HL-60 (cell line): ENCODE measurements at regions not wholly inside any gene's neighbourhood (a gene's known extent, or its start where the extent isn't known, plus 50 kb on each side); places are given as distances from the start of the nearest gene placed in this dataset.

Source experiments
- GABPA ChIP-seq: IDR thresholded peaks from 2 replicates; pipeline ENCODE4 v1.6.1; 2012; ENCODE audit warnings: low read depth
- POLR2AphosphoS5 ChIP-seq: IDR thresholded peaks from 2 replicates; pipeline ENCODE4 v1.6.1; 2012; ENCODE audit warnings: low read depth
- SPI1 ChIP-seq: IDR thresholded peaks from 2 replicates; pipeline ENCODE4 v1.6.1; 2012; ENCODE audit warnings: low read depth, mild to moderate bottlenecking, borderline replicate concordance
- TF ChIP-seq, protein P1 (sequence below): IDR thresholded peaks from one replicate; pipeline ENCODE4 v1.5.1; 2011; ENCODE audit warnings: low read length, control low read depth, inconsistent platforms; ENCODE audit not compliant: insufficient read depth
- TF ChIP-seq, protein P2 (sequence below): IDR thresholded peaks from 2 replicates; pipeline ENCODE4 v1.6.1; 2012; ENCODE audit warnings: low read depth; ENCODE audit not compliant: insufficient replicate concordance

DNA sequence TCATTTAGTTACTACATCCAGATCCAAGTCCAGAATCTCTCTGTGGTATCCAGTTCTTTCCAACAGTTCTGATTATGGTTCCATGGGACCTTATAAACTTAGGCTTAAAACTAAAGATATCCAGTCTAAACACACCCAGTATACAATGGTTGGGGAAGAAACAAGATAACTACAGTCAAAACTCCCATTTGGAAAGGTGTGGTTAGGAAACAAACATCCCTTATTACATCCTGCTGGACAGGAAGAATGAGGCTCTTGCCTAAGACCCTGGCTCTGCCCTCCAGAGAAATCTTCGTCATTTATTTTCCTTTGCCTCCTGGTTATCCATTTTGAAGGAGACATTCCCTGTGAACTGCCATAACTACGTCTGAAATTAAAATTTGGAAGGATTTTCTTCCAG is 64.6 kb upstream of the EPB41L4A start:
- TF ChIP-seq, protein P1, sequence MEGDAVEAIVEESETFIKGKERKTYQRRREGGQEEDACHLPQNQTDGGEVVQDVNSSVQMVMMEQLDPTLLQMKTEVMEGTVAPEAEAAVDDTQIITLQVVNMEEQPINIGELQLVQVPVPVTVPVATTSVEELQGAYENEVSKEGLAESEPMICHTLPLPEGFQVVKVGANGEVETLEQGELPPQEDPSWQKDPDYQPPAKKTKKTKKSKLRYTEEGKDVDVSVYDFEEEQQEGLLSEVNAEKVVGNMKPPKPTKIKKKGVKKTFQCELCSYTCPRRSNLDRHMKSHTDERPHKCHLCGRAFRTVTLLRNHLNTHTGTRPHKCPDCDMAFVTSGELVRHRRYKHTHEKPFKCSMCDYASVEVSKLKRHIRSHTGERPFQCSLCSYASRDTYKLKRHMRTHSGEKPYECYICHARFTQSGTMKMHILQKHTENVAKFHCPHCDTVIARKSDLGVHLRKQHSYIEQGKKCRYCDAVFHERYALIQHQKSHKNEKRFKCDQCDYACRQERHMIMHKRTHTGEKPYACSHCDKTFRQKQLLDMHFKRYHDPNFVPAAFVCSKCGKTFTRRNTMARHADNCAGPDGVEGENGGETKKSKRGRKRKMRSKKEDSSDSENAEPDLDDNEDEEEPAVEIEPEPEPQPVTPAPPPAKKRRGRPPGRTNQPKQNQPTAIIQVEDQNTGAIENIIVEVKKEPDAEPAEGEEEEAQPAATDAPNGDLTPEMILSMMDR = no peak
- TF ChIP-seq POLR2AphosphoS5 = no peak
- TF ChIP-seq SPI1 = no peak
- TF ChIP-seq, protein P2, sequence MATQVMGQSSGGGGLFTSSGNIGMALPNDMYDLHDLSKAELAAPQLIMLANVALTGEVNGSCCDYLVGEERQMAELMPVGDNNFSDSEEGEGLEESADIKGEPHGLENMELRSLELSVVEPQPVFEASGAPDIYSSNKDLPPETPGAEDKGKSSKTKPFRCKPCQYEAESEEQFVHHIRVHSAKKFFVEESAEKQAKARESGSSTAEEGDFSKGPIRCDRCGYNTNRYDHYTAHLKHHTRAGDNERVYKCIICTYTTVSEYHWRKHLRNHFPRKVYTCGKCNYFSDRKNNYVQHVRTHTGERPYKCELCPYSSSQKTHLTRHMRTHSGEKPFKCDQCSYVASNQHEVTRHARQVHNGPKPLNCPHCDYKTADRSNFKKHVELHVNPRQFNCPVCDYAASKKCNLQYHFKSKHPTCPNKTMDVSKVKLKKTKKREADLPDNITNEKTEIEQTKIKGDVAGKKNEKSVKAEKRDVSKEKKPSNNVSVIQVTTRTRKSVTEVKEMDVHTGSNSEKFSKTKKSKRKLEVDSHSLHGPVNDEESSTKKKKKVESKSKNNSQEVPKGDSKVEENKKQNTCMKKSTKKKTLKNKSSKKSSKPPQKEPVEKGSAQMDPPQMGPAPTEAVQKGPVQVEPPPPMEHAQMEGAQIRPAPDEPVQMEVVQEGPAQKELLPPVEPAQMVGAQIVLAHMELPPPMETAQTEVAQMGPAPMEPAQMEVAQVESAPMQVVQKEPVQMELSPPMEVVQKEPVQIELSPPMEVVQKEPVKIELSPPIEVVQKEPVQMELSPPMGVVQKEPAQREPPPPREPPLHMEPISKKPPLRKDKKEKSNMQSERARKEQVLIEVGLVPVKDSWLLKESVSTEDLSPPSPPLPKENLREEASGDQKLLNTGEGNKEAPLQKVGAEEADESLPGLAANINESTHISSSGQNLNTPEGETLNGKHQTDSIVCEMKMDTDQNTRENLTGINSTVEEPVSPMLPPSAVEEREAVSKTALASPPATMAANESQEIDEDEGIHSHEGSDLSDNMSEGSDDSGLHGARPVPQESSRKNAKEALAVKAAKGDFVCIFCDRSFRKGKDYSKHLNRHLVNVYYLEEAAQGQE = no peak
- no peak for TF ChIP-seq GABPA
